ENCODE measurements at regions not wholly inside any gene's neighbourhood (a gene's known extent, or its start where the extent isn't known, plus 50 kb on each side); places are given as distances from the start of the nearest gene placed in this dataset.

GRCh38 chr4:58225460-58225859 lies 1115.3 kb upstream of the IGFBP7 start:
- ATAC-seq (no peak), DNase-seq (no peak)
- Histone ChIP-seq H3K4me1 (ENCODE audit: control insufficient read depth, insufficient read depth, low read length) (no peaks in the 10 kb centered on the region), H3K27me3 (ENCODE audit: control insufficient read depth, insufficient read depth, low read length) (no peaks in the 10 kb centered on the region), H3K4me3 (ENCODE audit: low read length) (no peak overlapping the region), H3K9me3 (ENCODE audit: control insufficient read depth, insufficient read depth, low read length) (no peaks in the 10 kb centered on the region), H3K36me3 (ENCODE audit: control insufficient read depth, insufficient read depth, low read length) (no peaks in the 10 kb centered on the region), H3K27ac (ENCODE audit: low read length) (no peak overlapping the region)
- H3K36me3 Mint-ChIP-seq, result no peaks in the 10 kb centered on the region
- H3K9me3 Mint-ChIP-seq, result peaks cover 14 to 22% of the 10 kb centered on the region in 2 donors
- TF ChIP-seq, protein P1, sequence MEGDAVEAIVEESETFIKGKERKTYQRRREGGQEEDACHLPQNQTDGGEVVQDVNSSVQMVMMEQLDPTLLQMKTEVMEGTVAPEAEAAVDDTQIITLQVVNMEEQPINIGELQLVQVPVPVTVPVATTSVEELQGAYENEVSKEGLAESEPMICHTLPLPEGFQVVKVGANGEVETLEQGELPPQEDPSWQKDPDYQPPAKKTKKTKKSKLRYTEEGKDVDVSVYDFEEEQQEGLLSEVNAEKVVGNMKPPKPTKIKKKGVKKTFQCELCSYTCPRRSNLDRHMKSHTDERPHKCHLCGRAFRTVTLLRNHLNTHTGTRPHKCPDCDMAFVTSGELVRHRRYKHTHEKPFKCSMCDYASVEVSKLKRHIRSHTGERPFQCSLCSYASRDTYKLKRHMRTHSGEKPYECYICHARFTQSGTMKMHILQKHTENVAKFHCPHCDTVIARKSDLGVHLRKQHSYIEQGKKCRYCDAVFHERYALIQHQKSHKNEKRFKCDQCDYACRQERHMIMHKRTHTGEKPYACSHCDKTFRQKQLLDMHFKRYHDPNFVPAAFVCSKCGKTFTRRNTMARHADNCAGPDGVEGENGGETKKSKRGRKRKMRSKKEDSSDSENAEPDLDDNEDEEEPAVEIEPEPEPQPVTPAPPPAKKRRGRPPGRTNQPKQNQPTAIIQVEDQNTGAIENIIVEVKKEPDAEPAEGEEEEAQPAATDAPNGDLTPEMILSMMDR (IDR thresholded peaks at IDR 0.05), result no peak
- 88% methylated on average over 1 of the region's 1 CpG for WGBS (ENCODE audit: insufficient coverage)
- no peaks in the 10 kb centered on the region for H3K27me3 Mint-ChIP-seq (ENCODE audit: low read depth in 2 of 2)
- intact Hi-C loops (cut with micrococcal nuclease), result no loop called here
- H3K27ac Mint-ChIP-seq, result no peak overlapping the region
- no peak overlapping the region for H3K4me3 Mint-ChIP-seq
- H3K4me1 Mint-ChIP-seq, result no peaks in the 10 kb centered on the region

GRCh38 chr4:58219179-58219578 lies 1109.0 kb upstream of the IGFBP7 start:
- H3K27me3 ChIP-seq (ENCODE audit: control insufficient read depth, insufficient read depth, low read length), result no peaks in the 10 kb centered on the region
- no peak for DNase-seq
- H3K9me3 ChIP-seq (ENCODE audit: control insufficient read depth, insufficient read depth, low read length), result peaks cover 10% of the 10 kb centered on the region
- no peak overlapping the region for H3K27ac ChIP-seq (ENCODE audit: low read length)
- no peaks in the 10 kb centered on the region for H3K4me1 ChIP-seq (ENCODE audit: control insufficient read depth, insufficient read depth, low read length)
- intact Hi-C loops (cut with micrococcal nuclease), result no loop called here
- Mint-ChIP-seq H3K9me3 (peaks cover 12 to 23% of the 10 kb centered on the region in 2 donors), H3K4me3 (no peak overlapping the region), H3K4me1 (no peaks in the 10 kb centered on the region), H3K27ac (no peak overlapping the region), H3K36me3 (no peaks in the 10 kb centered on the region), H3K27me3 (ENCODE audit: low read depth in 2 of 2) (no peaks in the 10 kb centered on the region)
- TF ChIP-seq, protein P1 (IDR thresholded peaks at IDR 0.05), result no peak
- no peak overlapping the region for H3K4me3 ChIP-seq (ENCODE audit: low read length)
- 20% methylated on average over 1 of the region's 2 CpGs for WGBS (ENCODE audit: insufficient coverage)
- no peak for ATAC-seq
- H3K36me3 ChIP-seq (ENCODE audit: control insufficient read depth, insufficient read depth, low read length), result no peaks in the 10 kb centered on the region

GRCh38 chr4:58216461-58216860 lies 1106.3 kb upstream of the IGFBP7 start:
- H3K27ac ChIP-seq (ENCODE audit: low read length), result no peak overlapping the region
- WGBS (ENCODE audit: insufficient coverage), result no CpG with 5 or more reads among the region's 1 CpG
- no peaks in the 10 kb centered on the region for H3K36me3 ChIP-seq (ENCODE audit: control insufficient read depth, insufficient read depth, low read length)
- no peaks in the 10 kb centered on the region for H3K4me1 Mint-ChIP-seq
- H3K9me3 Mint-ChIP-seq, result peaks cover 7 to 19% of the 10 kb centered on the region in 2 donors
- H3K27ac Mint-ChIP-seq, result no peak overlapping the region
- H3K4me3 Mint-ChIP-seq, result no peak overlapping the region
- H3K4me1 ChIP-seq (ENCODE audit: control insufficient read depth, insufficient read depth, low read length), result no peaks in the 10 kb centered on the region
- H3K27me3 Mint-ChIP-seq (ENCODE audit: low read depth in 2 of 2), result no peaks in the 10 kb centered on the region
- ATAC-seq (no peak), DNase-seq (no peak)
- TF ChIP-seq, protein P1 (IDR thresholded peaks at IDR 0.05), result no peak
- no peaks in the 10 kb centered on the region for H3K36me3 Mint-ChIP-seq
- peaks cover 10% of the 10 kb centered on the region for H3K9me3 ChIP-seq (ENCODE audit: control insufficient read depth, insufficient read depth, low read length)
- no peak overlapping the region for H3K4me3 ChIP-seq (ENCODE audit: low read length)
- intact Hi-C loops (cut with micrococcal nuclease), result no loop called here
- no peaks in the 10 kb centered on the region for H3K27me3 ChIP-seq (ENCODE audit: control insufficient read depth, insufficient read depth, low read length)

GRCh38 chr4:58214376-58214775 lies 1104.2 kb upstream of the IGFBP7 start:
- Mint-ChIP-seq H3K36me3 (no peaks in the 10 kb centered on the region), H3K4me3 (no peak overlapping the region), H3K27me3 (ENCODE audit: low read depth in 2 of 2) (no peaks in the 10 kb centered on the region), H3K9me3 (peaks cover 5 to 18% of the 10 kb centered on the region in 2 donors), H3K4me1 (no peaks in the 10 kb centered on the region), H3K27ac (no peak overlapping the region)
- Histone ChIP-seq H3K27ac (ENCODE audit: low read length) (no peak overlapping the region), H3K4me1 (ENCODE audit: control insufficient read depth, insufficient read depth, low read length) (no peaks in the 10 kb centered on the region), H3K4me3 (ENCODE audit: low read length) (no peak overlapping the region), H3K36me3 (ENCODE audit: control insufficient read depth, insufficient read depth, low read length) (no peaks in the 10 kb centered on the region), H3K9me3 (ENCODE audit: control insufficient read depth, insufficient read depth, low read length) (peaks cover 10% of the 10 kb centered on the region), H3K27me3 (ENCODE audit: control insufficient read depth, insufficient read depth, low read length) (no peaks in the 10 kb centered on the region)
- no peak for ATAC-seq
- intact Hi-C loops (cut with micrococcal nuclease), result no loop called here
- TF ChIP-seq, protein P1 (IDR thresholded peaks at IDR 0.05), result no peak
- WGBS (ENCODE audit: insufficient coverage), result 67% methylated on average over 2 of the region's 3 CpGs
- DNase-seq, result no peak

Measured in natural killer cell (primary cell).